Peyer's patch (tissue), 4 donors: ENCODE measurements at regions not wholly inside any gene's neighbourhood (a gene's known extent, or its start where the extent isn't known, plus 50 kb on each side); places are given as distances from the start of the nearest gene placed in this dataset.

Experiments
- POLR2A ChIP-seq, 2 donors: fragments of 450-650 bp; IDR thresholded peaks; one replicate each; pipeline ENCODE4 v1.5.1; 2017; ENCODE audit warnings: antibody characterized with exemption in 2 of 2, mild to moderate bottlenecking in 2 of 2, moderate library complexity in 2 of 2
- TF ChIP-seq, protein P1 (sequence below), 6 experiments: fragments of 450-650 bp in 4 of 6; fragments of 200-600 bp in 2 of 6; sonication (generic) in 1 of 6; IDR thresholded peaks; one replicate each; pipeline ENCODE4 v1.5.1; 2017 to 2019; ENCODE audit warnings: antibody characterized with exemption in 6 of 6, mild to moderate bottlenecking in 3 of 6, moderate library complexity in 1 of 6

- TF ChIP-seq, protein P1, sequence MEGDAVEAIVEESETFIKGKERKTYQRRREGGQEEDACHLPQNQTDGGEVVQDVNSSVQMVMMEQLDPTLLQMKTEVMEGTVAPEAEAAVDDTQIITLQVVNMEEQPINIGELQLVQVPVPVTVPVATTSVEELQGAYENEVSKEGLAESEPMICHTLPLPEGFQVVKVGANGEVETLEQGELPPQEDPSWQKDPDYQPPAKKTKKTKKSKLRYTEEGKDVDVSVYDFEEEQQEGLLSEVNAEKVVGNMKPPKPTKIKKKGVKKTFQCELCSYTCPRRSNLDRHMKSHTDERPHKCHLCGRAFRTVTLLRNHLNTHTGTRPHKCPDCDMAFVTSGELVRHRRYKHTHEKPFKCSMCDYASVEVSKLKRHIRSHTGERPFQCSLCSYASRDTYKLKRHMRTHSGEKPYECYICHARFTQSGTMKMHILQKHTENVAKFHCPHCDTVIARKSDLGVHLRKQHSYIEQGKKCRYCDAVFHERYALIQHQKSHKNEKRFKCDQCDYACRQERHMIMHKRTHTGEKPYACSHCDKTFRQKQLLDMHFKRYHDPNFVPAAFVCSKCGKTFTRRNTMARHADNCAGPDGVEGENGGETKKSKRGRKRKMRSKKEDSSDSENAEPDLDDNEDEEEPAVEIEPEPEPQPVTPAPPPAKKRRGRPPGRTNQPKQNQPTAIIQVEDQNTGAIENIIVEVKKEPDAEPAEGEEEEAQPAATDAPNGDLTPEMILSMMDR (IDR thresholded peaks at IDR 0.05): no peak
- TF ChIP-seq POLR2A (IDR thresholded peaks at IDR 0.05): no peak
Observed at GRCh38 chr17:77726549-77727006, 231.9 kb upstream of the TNRC6C start.
